ENCODE measurements at regions not wholly inside any gene's neighbourhood (a gene's known extent, or its start where the extent isn't known, plus 50 kb on each side); places are given as distances from the start of the nearest gene placed in this dataset.

DNA sequence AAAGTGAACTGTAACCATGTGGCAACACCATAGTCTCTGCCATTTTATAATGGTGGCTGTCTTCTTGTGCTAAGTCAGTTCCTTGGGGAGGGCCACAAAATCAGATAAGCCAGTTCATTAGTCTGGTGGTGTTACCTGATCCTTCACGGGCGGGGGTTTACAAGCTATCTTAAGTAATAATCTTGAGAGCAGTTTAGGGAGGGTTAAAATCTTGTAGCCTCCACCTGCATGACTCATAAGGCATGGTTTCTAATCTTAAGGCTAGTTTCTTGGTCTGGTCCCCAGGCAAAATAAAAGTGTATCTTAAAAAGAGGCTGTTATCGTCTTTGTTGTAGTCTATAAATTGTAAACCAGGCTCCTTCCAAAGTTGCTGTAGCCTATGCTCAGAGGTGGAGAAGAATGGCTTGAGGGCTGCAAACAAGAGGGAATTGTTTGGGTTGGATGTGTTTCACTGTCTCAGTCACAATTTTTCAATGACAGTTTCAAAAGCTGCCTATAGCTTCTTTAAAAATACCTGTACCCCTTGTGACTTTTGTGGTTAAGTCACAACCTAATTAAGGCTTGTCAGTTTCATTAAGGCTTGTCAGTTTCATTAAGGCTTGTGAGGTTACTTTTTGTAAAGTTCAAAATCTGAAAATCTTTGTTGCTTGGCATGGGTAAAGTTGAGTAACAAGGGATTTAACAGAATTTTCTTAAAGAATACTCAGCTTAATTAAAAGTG lies 135.7 kb downstream of the RPS4Y2 start:
- TF ChIP-seq, protein P1, sequence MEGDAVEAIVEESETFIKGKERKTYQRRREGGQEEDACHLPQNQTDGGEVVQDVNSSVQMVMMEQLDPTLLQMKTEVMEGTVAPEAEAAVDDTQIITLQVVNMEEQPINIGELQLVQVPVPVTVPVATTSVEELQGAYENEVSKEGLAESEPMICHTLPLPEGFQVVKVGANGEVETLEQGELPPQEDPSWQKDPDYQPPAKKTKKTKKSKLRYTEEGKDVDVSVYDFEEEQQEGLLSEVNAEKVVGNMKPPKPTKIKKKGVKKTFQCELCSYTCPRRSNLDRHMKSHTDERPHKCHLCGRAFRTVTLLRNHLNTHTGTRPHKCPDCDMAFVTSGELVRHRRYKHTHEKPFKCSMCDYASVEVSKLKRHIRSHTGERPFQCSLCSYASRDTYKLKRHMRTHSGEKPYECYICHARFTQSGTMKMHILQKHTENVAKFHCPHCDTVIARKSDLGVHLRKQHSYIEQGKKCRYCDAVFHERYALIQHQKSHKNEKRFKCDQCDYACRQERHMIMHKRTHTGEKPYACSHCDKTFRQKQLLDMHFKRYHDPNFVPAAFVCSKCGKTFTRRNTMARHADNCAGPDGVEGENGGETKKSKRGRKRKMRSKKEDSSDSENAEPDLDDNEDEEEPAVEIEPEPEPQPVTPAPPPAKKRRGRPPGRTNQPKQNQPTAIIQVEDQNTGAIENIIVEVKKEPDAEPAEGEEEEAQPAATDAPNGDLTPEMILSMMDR (IDR thresholded peaks at IDR 0.05 in 4 of 5, conservative IDR thresholded peaks at IDR 0.05 in 1 of 5) = no peak
- TF ChIP-seq POLR2A (IDR thresholded peaks at IDR 0.05) = no peak
